ENCODE measurements at regions not wholly inside any gene's neighbourhood (a gene's known extent, or its start where the extent isn't known, plus 50 kb on each side); places are given as distances from the start of the nearest gene placed in this dataset.

- TF ChIP-seq ZNF770 (CRISPR knock-in tag; IDR thresholded peaks at IDR 0.05) = no peak
- no peak for TF ChIP-seq NFKBIZ (CRISPR knock-in tag; IDR thresholded peaks at IDR 0.05)
- no peak for TF ChIP-seq ZNF777 (CRISPR knock-in tag; IDR thresholded peaks at IDR 0.05)
- no peak for TF ChIP-seq TAF15 (IDR thresholded peaks at IDR 0.05; ENCODE audit: low read depth, low read length, poor library complexity, severe bottlenecking)
- TF ChIP-seq SRSF1 (optimal IDR thresholded peaks at IDR 0.05; ENCODE audit: low read depth, low read length) = no peak
- no peak for TF ChIP-seq ZBTB34 (CRISPR knock-in tag; IDR thresholded peaks at IDR 0.05)
- TF ChIP-seq, protein P1, sequence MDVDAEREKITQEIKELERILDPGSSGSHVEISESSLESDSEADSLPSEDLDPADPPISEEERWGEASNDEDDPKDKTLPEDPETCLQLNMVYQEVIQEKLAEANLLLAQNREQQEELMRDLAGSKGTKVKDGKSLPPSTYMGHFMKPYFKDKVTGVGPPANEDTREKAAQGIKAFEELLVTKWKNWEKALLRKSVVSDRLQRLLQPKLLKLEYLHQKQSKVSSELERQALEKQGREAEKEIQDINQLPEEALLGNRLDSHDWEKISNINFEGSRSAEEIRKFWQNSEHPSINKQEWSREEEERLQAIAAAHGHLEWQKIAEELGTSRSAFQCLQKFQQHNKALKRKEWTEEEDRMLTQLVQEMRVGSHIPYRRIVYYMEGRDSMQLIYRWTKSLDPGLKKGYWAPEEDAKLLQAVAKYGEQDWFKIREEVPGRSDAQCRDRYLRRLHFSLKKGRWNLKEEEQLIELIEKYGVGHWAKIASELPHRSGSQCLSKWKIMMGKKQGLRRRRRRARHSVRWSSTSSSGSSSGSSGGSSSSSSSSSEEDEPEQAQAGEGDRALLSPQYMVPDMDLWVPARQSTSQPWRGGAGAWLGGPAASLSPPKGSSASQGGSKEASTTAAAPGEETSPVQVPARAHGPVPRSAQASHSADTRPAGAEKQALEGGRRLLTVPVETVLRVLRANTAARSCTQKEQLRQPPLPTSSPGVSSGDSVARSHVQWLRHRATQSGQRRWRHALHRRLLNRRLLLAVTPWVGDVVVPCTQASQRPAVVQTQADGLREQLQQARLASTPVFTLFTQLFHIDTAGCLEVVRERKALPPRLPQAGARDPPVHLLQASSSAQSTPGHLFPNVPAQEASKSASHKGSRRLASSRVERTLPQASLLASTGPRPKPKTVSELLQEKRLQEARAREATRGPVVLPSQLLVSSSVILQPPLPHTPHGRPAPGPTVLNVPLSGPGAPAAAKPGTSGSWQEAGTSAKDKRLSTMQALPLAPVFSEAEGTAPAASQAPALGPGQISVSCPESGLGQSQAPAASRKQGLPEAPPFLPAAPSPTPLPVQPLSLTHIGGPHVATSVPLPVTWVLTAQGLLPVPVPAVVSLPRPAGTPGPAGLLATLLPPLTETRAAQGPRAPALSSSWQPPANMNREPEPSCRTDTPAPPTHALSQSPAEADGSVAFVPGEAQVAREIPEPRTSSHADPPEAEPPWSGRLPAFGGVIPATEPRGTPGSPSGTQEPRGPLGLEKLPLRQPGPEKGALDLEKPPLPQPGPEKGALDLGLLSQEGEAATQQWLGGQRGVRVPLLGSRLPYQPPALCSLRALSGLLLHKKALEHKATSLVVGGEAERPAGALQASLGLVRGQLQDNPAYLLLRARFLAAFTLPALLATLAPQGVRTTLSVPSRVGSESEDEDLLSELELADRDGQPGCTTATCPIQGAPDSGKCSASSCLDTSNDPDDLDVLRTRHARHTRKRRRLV (CRISPR knock-in tag; IDR thresholded peaks at IDR 0.05) = no peak
- TF ChIP-seq NR2F1 (CRISPR knock-in tag; IDR thresholded peaks at IDR 0.05) = no peak
- TF ChIP-seq TRAFD1 (CRISPR knock-in tag; IDR thresholded peaks at IDR 0.05; ENCODE audit: borderline replicate concordance) = no peak
- TF ChIP-seq ZBTB21 (CRISPR knock-in tag; IDR thresholded peaks at IDR 0.05) = no peak
- no peak for TF ChIP-seq ARNT2 (CRISPR knock-in tag; IDR thresholded peaks at IDR 0.05; ENCODE audit: low read depth)
Observed at GRCh38 chr5:145025775-145026174, 809.4 kb downstream of the PRELID2 start (continued).

All from HepG2 (cell line).